GM12878 (cell line): ENCODE measurements at regions not wholly inside any gene's neighbourhood (a gene's known extent, or its start where the extent isn't known, plus 50 kb on each side); places are given as distances from the start of the nearest gene placed in this dataset.

Experiments
- JUND ChIP-seq: IDR thresholded peaks from 2 replicates; pipeline ENCODE4 v1.6.1; 2012; ENCODE audit warnings: low read depth, mild to moderate bottlenecking, low read length, improper control_type of control experiment, moderate library complexity
- POLR2AphosphoS2 ChIP-seq: IDR thresholded peaks from 2 replicates; pipeline ENCODE4 v1.6.1; 2011; ENCODE audit warnings: low read depth, mild to moderate bottlenecking, low read length, improper control_type of control experiment, moderate library complexity
- POLR2AphosphoS5 ChIP-seq: IDR thresholded peaks from 2 replicates; pipeline ENCODE4 v1.6.1; 2011; ENCODE audit warnings: mild to moderate bottlenecking, low read length, inconsistent platforms
- TF ChIP-seq, protein P1 (sequence below), 3 experiments: IDR thresholded peaks in 2 of 3; conservative IDR thresholded peaks in 1 of 3; 2 replicates each; pipeline ENCODE4 v1.5.1; 2011; ENCODE audit warnings: low read depth in 3 of 3, low read length in 3 of 3, mild to moderate bottlenecking in 3 of 3, control low read depth in 2 of 3, moderate library complexity in 2 of 3, inconsistent platforms in 1 of 3, mixed read lengths in 1 of 3; ENCODE audit not compliant: control insufficient read depth in 2 of 3, insufficient read depth in 1 of 3; ENCODE audit errors: extremely low read depth in 1 of 3
- TF ChIP-seq, protein P2 (sequence below): fragments of 450-650 bp; IDR thresholded peaks from 2 replicates; pipeline ENCODE4 v1.6.1; 2018; ENCODE audit warnings: borderline replicate concordance, mild to moderate bottlenecking; ENCODE audit not compliant: partially characterized antibody
- TF ChIP-seq, protein P3 (sequence below): fragments of 450-650 bp; IDR thresholded peaks from 2 replicates; pipeline ENCODE4 v1.6.1; 2017; ENCODE audit warnings: mild to moderate bottlenecking
- TF ChIP-seq, protein P4 (sequence below): fragments of 450-650 bp; IDR thresholded peaks from 2 replicates; pipeline ENCODE4 v1.6.1; 2017; ENCODE audit warnings: mild to moderate bottlenecking, low read depth, inconsistent platforms; ENCODE audit not compliant: poor library complexity, severe bottlenecking

DNA sequence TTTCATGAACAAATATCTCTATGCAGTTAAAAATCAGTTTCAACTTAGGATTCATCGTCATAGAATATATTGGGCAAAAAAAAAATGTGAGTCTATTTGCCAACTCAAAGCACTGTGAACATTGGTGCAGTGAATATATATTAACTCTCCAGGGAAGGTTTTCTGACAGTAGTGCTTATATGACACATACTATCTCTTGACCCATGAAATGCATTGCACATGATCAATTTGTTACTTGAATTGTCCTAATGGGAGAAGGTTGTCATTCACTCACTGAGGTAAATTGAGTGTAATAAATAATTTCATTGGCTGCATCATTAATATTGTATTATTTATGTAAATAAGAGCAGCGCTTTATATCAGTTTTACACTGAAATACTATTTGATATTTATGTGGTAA lies 2458.5 kb downstream of the ARAP2 start:
- TF ChIP-seq, protein P1, sequence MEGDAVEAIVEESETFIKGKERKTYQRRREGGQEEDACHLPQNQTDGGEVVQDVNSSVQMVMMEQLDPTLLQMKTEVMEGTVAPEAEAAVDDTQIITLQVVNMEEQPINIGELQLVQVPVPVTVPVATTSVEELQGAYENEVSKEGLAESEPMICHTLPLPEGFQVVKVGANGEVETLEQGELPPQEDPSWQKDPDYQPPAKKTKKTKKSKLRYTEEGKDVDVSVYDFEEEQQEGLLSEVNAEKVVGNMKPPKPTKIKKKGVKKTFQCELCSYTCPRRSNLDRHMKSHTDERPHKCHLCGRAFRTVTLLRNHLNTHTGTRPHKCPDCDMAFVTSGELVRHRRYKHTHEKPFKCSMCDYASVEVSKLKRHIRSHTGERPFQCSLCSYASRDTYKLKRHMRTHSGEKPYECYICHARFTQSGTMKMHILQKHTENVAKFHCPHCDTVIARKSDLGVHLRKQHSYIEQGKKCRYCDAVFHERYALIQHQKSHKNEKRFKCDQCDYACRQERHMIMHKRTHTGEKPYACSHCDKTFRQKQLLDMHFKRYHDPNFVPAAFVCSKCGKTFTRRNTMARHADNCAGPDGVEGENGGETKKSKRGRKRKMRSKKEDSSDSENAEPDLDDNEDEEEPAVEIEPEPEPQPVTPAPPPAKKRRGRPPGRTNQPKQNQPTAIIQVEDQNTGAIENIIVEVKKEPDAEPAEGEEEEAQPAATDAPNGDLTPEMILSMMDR (IDR thresholded peaks at IDR 0.05 in 2 of 3, conservative IDR thresholded peaks at IDR 0.05 in 1 of 3; ENCODE audit: control insufficient read depth in 2 of 3, extremely low read depth in 1 of 3, insufficient read depth in 1 of 3, low read depth in 3 of 3, low read length in 3 of 3), result no peak
- TF ChIP-seq JUND, result no peak
- TF ChIP-seq, protein P2, sequence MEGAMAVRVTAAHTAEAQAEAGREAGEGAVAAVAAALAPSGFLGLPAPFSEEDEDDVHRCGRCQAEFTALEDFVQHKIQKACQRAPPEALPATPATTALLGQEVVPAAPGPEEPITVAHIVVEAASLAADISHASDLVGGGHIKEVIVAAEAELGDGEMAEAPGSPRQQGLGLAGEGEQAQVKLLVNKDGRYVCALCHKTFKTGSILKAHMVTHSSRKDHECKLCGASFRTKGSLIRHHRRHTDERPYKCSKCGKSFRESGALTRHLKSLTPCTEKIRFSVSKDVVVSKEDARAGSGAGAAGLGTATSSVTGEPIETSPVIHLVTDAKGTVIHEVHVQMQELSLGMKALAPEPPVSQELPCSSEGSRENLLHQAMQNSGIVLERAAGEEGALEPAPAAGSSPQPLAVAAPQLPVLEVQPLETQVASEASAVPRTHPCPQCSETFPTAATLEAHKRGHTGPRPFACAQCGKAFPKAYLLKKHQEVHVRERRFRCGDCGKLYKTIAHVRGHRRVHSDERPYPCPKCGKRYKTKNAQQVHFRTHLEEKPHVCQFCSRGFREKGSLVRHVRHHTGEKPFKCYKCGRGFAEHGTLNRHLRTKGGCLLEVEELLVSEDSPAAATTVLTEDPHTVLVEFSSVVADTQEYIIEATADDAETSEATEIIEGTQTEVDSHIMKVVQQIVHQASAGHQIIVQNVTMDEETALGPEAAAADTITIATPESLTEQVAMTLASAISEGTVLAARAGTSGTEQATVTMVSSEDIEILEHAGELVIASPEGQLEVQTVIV, result no peak
- TF ChIP-seq, protein P3, sequence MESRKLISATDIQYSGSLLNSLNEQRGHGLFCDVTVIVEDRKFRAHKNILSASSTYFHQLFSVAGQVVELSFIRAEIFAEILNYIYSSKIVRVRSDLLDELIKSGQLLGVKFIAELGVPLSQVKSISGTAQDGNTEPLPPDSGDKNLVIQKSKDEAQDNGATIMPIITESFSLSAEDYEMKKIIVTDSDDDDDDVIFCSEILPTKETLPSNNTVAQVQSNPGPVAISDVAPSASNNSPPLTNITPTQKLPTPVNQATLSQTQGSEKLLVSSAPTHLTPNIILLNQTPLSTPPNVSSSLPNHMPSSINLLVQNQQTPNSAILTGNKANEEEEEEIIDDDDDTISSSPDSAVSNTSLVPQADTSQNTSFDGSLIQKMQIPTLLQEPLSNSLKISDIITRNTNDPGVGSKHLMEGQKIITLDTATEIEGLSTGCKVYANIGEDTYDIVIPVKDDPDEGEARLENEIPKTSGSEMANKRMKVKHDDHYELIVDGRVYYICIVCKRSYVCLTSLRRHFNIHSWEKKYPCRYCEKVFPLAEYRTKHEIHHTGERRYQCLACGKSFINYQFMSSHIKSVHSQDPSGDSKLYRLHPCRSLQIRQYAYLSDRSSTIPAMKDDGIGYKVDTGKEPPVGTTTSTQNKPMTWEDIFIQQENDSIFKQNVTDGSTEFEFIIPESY, result no peak
- no peak for TF ChIP-seq POLR2AphosphoS5
- TF ChIP-seq POLR2AphosphoS2, result no peak
- TF ChIP-seq, protein P4, sequence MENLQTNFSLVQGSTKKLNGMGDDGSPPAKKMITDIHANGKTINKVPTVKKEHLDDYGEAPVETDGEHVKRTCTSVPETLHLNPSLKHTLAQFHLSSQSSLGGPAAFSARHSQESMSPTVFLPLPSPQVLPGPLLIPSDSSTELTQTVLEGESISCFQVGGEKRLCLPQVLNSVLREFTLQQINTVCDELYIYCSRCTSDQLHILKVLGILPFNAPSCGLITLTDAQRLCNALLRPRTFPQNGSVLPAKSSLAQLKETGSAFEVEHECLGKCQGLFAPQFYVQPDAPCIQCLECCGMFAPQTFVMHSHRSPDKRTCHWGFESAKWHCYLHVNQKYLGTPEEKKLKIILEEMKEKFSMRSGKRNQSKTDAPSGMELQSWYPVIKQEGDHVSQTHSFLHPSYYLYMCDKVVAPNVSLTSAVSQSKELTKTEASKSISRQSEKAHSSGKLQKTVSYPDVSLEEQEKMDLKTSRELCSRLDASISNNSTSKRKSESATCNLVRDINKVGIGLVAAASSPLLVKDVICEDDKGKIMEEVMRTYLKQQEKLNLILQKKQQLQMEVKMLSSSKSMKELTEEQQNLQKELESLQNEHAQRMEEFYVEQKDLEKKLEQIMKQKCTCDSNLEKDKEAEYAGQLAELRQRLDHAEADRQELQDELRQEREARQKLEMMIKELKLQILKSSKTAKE, result no peak
